ENCODE measurements at regions not wholly inside any gene's neighbourhood (a gene's known extent, or its start where the extent isn't known, plus 50 kb on each side); places are given as distances from the start of the nearest gene placed in this dataset.

DNA sequence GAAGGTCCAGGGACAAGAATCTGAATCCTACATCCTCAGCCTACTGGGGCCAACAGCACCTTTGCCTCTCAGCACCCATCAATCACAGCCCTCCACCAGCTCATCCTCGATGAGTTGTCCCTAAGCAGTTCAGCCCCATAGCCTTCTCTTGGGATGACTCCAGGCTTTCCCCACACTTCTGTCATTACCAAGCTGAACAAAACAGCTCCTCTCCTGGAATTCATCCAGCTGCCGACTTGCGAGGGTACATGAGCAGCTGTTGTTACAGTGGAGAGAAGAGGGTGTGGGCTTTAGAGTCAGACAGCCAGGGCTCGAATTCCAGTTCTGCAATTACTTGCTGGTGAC is 69.0 kb upstream of the THBS1 start:
- TF ChIP-seq CTCF (IDR thresholded peaks at IDR 0.05 in 8 of 11, conservative IDR thresholded peaks at IDR 0.05 in 3 of 11) (no peak), POLR2AphosphoS5 (IDR thresholded peaks at IDR 0.05) (no peak), POLR2A (IDR thresholded peaks at IDR 0.05) (no peak)

Data from spleen (tissue), 7 donors.